HG03159 (cell line): ENCODE measurements at regions not wholly inside any gene's neighbourhood (a gene's known extent, or its start where the extent isn't known, plus 50 kb on each side); places are given as distances from the start of the nearest gene placed in this dataset.
"Not testable (repeated sequence)": the region's sequence is repeated elsewhere in the genome, so short reads cannot be mapped to it uniquely, and the experiment has no call there.

Source experiments
- ATAC-seq: cut with Tn5 transposase; IDR thresholded peaks from one replicate; pipeline ENCODE4 v1.9.1; 2021; ENCODE audit warnings: mild to moderate bottlenecking, moderate library complexity; ENCODE audit not compliant: unreplicated experiment

DNA sequence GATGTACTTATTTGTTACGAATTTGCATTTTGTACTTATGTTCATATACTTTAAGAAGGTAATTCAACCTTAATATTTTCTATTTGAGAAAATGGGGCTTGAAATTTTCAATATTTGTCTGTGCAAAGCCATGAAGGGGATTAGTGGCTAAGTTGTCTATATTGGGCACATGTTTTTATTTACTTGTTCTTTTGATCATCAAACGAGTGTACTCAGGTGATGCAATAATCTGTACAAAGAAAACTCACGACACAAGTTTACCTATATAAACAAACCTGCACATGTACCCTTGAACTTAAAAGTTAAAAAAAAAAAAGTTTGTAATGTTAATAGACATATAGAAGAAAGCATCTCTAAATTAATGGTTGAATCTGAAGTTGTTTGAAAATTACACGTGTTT is 658.9 kb upstream of the SYT4 start:
- no peak for ATAC-seq

DNA sequence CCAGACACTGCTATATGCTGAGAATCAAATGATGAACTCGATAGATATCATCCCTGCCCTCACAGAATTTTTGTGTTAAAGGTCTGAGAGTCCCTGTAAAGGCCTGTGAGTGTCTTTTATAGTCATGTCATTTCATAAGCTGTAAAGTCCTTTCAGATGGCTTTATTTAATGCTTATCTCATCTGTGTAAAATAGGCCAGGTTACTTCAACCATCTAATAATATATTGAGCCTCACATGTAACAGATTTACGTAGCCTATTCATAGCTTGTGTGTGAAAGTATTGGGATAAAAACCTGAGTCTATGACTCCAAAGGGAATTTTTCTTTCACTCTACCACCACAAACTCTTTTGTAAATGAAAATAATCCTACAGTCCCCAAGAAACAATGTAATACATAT is 672.0 kb upstream of the SYT4 start:
- no peak for ATAC-seq

DNA sequence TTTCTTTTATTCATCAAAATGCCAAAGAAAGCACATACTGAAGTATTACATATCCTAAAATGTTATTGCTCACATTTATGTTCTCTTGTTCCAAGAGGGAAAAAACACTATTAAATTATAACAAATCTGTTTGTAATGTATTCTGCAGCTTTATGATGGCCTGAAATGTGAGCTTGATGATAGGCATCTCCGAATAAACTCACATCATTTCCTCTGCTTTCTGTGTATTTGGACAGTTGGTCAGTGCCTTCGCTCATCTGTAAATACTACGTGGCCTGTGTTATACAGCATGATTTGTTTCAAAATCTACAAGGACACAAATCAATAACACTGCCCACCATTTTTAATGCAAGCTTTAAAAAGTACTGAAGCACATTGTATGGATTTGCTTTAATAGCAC is 672.8 kb upstream of the SYT4 start:
- no peak for ATAC-seq

DNA sequence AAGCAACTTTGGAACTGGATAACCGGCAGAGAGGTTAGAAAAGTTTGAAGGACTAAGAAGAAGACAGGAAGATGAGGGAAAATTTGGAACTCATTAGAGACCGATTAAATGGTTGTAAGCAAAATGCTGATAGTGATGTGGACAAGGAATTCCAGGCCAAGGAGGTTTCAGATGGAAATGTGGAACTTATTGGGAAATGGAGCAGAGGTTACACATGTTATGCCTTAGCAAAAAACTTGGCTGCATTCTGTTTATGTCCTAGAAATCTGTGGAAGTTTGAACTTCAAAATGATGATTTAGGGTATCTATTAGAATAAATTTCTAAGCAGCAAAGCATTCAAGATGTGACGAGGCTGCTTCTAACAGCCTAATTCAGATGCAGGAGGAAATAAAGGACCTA is 675.1 kb upstream of the SYT4 start:
- ATAC-seq = no peak

DNA sequence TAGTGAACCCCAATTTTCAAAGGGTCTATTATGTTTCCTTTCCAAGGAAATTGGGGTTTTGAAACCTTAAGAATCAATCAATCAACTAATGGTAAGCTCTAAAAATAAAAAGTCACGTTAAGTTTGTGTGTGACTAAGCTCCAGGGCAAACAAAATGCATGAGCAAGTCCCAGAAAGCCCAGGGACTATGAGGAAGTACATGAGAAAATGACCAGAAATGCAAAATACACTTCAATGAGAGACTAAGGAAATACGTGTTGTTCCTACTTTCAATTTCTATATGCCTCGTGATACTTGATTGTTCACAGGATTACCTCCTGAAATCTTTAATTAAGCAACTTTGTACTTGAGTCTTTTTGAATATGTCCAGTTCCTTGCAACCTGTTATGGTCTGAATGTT is 684.4 kb upstream of the SYT4 start:
- ATAC-seq = no peak

DNA sequence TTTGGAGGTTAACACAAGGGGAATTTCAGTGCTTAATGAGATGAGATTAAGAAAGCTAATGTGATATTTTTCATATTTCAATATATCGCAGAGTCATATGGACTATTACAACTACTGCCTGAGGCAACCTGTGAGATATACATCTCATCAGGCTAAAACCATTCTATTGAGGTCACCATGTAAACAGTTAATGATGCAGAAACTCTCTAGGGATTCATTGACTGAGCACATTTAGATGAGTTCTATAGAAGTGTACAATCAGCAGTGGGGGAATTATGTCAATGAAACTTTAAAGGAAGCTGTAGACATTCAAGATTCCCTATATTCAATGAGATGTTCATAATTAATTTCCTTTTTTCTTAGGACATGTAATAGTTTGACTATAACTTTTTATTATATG is 687.4 kb upstream of the SYT4 start:
- no peak for ATAC-seq

DNA sequence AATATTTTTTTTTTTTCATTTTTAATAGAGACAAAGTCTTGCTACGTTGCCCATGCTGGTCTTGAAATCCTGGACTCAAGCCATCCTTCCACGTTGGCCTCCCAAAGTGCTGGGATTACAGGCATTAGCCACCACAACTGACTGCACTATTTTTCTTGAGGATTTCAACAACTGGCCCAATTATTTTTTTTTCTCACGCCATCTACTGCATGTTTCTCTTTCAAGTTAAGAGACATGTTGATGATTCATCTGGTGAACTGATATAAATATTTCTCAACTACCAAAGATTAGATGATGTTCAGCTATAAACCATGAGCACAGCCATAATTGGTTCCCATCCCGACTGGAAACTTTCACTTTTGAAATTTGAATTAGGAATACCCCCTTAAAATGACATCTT is 688.4 kb upstream of the SYT4 start:
- no peak for ATAC-seq

DNA sequence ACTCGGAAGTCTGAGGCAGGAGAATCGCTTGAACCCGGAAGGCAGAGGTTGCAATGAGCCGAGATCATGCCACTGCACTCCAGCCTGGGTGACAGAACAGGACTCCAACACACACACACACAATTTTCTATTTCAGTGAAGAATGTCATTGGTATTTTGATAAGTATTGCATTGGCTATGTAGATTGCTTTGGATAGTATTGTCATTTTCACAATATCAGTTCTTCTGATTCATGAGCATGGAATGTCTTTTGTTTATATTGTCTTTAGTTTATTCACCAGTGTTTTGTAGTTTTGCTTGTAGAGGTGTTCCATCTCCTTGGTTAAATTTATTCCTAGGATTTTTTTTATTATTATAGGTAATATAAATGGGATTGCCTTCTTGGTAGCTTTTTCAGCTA is 693.4 kb upstream of the SYT4 start:
- ATAC-seq = no peak

DNA sequence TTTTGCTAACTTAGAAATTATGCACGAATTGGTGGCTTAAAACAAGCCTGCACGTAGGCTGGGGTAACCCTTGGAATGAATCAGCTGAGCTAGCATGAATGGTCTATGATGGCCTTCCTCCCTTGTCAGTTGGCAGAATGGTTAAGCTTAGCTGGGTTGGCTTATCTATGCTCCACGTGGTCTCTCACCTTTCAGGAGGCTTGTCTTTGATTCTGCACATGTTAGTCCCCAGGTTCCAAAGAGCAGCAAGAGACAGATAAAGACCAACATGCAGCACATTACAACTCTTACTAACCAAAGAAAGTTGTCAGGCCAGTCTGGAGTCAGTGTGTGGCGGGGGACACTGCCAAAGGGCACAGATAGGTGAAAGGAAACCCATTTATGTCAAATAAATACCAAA is 700.9 kb upstream of the SYT4 start:
- no peak for ATAC-seq

DNA sequence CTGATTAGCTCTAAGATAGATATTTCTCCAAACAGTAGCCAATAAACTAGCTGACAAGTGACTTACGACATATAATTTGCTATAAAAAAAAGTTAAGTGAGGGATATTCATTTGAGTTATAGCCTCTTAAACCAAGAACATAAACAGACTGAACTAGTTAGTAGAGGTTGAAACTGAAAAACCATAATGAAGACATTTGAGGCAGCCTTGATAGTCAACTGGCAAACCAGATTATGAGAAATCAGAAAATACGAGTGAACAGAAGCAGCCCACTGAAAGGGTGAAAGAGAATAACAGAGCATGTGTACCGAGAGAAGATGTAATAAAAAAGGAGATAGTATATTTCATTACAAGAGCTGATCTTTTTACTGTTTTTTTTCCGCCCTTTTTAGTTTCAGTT is 698.1 kb upstream of the SETBP1 start:
- ATAC-seq = no peak

DNA sequence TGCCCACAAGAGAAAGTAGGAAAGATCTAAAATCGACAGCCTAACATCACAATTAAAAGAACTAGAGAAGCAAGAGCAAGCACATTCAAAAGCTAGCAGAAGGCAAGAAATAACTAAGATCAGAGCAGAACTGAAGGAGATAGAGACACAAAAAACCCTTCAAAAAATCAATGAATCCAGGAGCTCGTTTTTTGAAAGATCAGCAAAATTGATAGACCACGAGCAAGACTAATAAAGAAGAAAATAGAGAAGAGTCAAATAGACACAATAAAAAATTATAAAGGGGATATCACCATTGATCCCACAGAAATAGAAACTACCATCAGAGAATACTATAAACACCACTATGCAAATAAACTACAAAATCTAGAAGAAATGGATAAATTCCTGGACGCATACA is 693.6 kb upstream of the SETBP1 start:
- not testable (repeated sequence) for ATAC-seq

DNA sequence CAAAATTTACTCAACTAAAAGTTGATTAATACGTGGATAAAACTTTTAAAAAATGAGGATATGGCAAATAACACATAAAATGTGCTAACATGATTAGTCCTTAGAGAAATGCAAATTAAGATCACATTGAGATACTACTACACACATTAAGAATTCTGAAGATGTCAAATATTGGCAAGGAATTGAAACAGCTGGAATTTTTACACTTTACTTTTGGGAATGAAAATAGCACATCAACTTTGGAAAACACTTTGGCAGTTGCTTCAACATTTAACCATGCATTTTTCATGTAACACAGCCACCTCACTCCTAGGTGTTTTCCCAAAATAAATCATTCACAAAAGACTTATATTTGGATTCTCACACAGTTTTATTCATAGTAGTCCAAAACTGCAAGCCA is 687.9 kb upstream of the SETBP1 start:
- ATAC-seq = no peak

DNA sequence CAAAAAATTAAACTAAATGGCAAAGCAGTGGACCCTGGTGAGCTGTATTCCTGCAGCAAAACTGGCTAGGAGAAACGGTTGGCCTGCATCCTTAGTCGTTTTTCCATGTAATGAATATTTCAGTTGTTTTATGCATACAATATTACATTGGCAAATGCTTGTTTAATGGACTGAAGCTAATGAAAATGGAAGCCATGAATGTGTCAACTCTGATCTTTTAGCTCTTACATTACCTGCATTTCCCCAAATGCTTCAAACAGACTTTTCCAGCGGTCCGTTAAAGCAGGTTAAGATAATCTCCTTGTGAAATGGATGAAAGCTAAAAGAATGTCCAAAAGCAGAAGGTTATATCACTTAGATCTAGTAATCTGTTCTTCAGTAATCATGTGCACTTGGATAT is 686.3 kb upstream of the SETBP1 start:
- no peak for ATAC-seq

DNA sequence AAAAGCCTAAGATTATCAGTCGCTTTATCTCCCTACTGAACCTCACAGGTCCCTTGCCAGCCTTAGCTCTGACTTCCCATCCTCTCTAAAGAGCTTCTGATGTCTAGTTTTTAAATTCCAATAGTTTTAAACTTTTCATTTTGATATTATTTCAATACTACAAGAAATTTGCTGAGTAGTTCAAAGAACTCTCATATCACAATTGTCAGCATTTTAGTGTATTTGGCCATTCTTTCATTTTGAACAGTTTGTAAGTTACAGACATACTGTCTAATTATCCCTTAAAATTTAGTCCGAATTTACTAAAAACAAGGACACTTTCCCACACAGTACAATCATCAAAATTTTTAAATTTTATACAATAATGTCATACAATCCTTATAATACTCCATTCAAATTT is 666.8 kb upstream of the SETBP1 start:
- no peak for ATAC-seq

DNA sequence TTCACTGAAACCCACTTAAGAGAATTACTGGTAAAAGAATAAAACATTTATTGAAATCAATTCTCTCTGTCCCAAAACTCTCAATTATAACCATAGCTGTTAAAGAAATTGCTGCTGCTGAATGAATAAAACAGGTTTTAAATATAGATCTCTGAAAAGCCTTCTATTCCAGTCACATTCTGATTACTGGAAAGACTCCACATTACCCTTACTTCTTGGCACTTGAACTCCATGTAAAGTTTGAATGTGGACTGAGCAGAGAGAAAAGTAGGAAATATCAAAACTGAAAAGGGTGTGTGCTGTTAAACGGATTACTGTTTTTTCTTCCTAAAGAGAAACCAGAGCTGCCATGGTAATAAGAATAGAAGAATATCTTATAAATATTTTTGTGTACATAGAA is 655.3 kb upstream of the SETBP1 start:
- no peak for ATAC-seq

DNA sequence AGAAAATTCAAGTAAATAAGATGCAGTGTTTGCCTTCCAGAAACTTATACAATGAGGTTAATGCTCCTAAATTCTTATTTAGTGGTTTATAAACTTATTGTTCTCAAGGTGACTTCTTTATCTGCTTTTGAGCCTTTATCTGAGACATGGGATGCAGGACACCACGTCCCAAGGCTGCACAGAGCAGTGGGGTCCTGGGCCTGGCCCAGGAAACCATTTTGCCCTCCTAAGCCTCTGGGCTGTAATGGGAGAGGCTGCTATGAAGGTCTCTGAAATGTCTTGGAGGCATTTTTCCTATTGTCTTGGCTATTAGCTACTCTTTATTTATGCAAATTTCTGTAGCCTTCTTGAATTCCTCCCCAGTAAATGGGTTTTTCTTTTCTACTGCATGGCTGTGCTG is 652.6 kb upstream of the SETBP1 start:
- no peak for ATAC-seq

DNA sequence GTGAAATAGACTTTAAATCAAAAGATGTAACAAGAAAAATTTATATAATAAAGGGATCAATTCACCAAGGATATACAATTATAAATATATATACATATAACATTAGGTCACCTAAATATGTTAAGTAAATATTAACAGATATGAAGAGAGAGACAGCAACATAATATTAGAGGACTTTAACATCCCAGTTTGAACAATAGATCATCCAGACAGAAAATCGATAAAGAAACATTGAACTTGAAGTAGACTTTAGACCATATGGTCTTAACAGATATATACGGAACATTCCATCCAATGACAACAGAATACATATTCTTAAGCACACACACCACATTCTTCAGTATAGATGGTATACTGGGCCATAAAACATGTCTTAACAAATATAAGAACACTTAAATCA is 649.6 kb upstream of the SETBP1 start:
- no peak for ATAC-seq

DNA sequence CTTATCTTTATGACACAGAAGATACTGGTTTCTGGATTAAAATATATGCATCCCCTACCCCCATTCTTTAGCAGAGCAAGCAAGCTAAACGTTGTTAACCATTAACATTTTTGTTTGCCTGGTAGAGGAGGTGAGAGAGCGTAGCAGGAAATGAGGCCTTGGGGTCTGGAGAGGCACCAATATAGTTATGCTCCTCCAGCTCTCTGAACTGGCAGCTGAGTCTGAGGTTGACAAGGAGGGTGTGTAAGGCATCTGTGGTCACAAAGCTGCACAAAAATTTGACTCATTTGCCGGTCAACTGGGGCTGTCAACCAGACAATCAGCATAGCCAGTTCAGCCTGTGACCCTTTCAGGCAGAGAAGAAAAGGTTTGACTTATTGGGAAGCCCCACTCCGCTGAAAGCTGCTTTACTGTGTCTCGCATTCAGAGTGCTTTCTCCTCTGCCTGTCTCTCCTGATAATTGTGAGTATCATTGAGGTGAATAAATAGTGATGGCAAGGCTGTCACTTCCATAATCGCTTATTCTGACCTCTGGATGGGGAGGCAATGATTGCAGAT is 647.5 kb upstream of the SETBP1 start:
- ATAC-seq = peak; percentile 73

DNA sequence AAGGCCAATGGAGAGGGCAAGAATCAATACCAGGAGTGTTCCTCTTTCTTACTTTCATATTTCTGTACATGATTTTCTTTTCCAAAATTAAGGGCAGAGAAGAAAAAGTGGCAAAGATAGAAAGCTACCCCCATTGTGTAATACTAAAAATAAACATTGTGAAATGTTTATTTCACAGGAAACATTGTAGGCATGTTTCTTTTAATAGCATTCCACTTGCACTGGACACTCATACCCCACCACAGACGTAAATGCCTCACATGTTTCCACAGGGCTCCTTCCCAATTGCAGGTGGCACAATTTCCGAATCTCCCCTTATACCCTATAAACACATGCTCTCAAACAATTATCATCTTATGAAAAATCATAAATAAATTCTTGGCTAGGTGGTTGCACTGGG is 645.1 kb upstream of the SETBP1 start:
- no peak for ATAC-seq

DNA sequence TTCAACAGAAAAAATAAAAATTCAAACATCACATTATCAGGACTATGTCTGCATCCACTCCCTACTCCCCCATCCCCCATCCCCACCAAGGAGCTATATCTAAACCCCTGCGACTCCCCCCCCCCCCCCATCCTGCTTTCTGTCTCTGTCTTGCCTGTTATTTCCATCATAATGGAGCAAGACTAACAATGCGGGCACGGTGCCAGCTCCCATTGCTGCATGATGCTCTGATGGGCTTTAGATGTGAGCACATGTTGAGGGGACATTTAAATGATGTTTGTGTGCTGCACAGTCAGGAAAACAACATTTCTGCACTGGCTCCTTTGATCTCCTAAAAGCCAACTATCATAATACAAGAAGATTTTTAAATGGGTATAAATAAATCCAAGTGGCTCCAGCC is 644.2 kb upstream of the SETBP1 start:
- ATAC-seq = no peak

DNA sequence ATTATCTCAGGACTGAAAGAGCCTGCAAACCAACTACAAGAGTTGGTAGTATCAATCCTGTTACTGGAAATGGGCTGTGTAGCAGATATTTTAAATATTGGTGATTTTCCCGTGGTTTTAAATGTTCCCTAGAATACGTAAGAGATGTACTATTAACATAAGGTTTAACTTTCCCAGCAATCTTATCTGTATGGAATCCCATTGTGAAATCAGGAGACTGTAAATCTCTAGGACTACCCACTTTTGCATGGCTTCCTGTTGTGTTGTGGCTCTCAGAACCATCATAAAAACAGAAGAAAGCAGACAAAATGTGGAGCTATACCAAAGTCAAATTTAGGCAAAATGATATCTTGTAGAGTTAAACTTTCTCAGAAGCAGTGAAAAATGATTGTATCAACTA is 641.5 kb upstream of the SETBP1 start:
- ATAC-seq = no peak

DNA sequence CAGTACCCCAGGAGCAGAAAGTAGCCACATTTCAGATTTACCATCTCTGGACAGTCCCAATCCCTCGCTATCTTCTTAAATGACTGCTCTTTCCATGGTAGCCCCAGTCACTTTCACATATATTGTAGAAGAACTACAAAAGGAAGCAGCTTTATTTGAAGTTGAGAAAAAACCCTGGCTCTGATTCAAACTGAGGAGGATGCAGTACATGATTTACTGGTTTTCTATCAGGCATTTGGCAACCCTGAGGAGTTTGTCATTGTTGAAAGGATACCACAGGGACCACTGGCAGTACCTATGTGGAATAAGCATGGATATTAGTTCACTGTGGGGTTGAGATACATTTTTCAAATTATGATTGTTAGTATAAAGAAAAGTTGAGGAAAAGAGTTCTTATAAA is 640.9 kb upstream of the SETBP1 start:
- no peak for ATAC-seq

DNA sequence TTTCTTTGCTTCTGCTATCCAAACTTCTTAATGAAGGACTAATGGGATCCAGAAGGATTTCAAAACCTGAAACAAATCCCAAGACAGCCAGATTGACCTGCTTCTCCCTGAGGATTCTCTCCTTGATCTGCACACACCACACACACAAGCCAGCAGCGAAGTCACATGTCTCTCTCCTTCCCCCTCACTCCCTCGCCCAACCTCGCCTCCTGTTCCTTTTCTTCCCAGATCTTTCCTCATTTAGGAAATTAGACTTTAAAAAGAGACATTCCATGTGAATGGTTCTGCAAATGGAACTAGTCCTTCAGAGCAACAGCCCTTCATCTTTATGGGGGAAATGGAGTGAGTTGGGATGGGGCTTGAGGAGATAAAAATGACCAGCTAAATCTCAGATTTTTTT is 639.1 kb upstream of the SETBP1 start:
- no peak for ATAC-seq

DNA sequence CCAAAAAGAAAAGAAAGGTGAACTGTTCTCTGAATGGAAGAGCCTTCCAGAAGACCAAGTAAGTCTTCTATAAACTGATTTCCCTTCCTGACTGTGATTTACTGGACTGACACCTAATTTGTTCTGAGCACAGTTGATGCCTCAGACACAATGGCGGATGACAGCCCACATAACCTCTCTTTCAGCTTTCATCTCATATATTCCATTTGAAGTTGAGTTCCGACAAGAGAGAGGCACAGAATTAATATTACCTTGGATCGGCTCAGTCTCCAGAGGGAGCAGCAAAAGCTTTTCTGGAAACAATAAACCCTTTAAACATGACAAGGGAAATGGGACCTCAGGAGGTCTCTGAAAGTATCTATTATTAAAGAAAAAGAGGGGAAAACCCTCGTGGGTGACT is 638.7 kb upstream of the SETBP1 start:
- ATAC-seq = no peak
